Transverse colon (tissue), 4 donors: ENCODE measurements at regions not wholly inside any gene's neighbourhood (a gene's known extent, or its start where the extent isn't known, plus 50 kb on each side); places are given as distances from the start of the nearest gene placed in this dataset.

Experiments used
- DNase-seq: peaks from one replicate; pipeline ENCODE4 v3.0.0-alpha.2; 2019
- H3K27ac ChIP-seq, 4 donors: fragments of 200-600 bp; sonication (generic); 2 replicates each; pipeline ENCODE4 v1.5.1; 2016 to 2018; ENCODE audit warnings: inconsistent platforms in 4 of 4
- H3K27me3 ChIP-seq: fragments of 200-600 bp; sonication (generic); 2 replicates; pipeline ENCODE4 v1.5.1; 2017; ENCODE audit warnings: inconsistent platforms
- H3K36me3 ChIP-seq, 4 donors: fragments of 200-600 bp; sonication (generic); 2 replicates each; pipeline ENCODE4 v1.5.1; 2017 to 2019; ENCODE audit warnings: inconsistent platforms in 4 of 4
- H3K4me1 ChIP-seq, 4 donors: fragments of 200-600 bp; sonication (generic); 2 replicates each; pipeline ENCODE4 v1.5.1; 2017 to 2020; ENCODE audit warnings: inconsistent platforms in 4 of 4
- H3K4me3 ChIP-seq, 4 donors: fragments of 200-600 bp; sonication (generic); 1 replicate in 1 of 4; 2 replicates in 3 of 4; pipeline versions ENCODE4 v1.5.1 to v1.6.1; 2017 to 2019; ENCODE audit warnings: inconsistent platforms in 4 of 4
- H3K9me3 ChIP-seq, 2 donors: fragments of 200-600 bp; sonication (generic); 2 replicates each; pipeline ENCODE4 v1.5.1; 2017 to 2019; ENCODE audit warnings: inconsistent platforms in 2 of 2
- EP300 ChIP-seq: sonication (generic); formaldehyde crosslinking; IDR thresholded peaks from one replicate; pipeline ENCODE4 v1.6.1; 2017; ENCODE audit warnings: antibody characterized with exemption, low read depth
- POLR2A ChIP-seq: fragments of 450-650 bp; IDR thresholded peaks from one replicate; pipeline ENCODE4 v1.6.1; 2016; ENCODE audit warnings: antibody characterized with exemption, mild to moderate bottlenecking, moderate library complexity
- POLR2AphosphoS5 ChIP-seq, 3 donors: sonication (generic); formaldehyde crosslinking; IDR thresholded peaks; one replicate each; pipeline ENCODE4 v1.6.1; 2016; ENCODE audit warnings: antibody characterized with exemption in 3 of 3
- WGBS, 2 donors: methylation state at CpG; one replicate each; pipeline ENCODE4 v1.1.5; 2018; ENCODE audit warnings: low coverage in 1 of 2; 5-methylcytosine and 5-hydroxymethylcytosine counted together
- in situ Hi-C, 4 donors: fragments of 200-750 bp; cut with MboI; loops; one replicate each; pipeline versions ENCODE4 v1.15.0 to v1.15.1; 2017; ENCODE audit warnings: low sequenced_read_pairs in 3 of 4, low pct_ligation_motif_present in 1 of 4, low pct_unique_long_range_greater_than_20kb in 1 of 4
- intact Hi-C: fragments of 100-400 bp; cut with DNase I; formaldehyde crosslinking; loops from one replicate; pipeline ENCODE4 v1.15.1; 2023; ENCODE audit warnings: low total_unique reads
- TF ChIP-seq, protein P1 (sequence below), 5 experiments: fragments of 200-600 bp in 3 of 5; fragments of 450-650 bp in 2 of 5; sonication (generic) in 3 of 5; IDR thresholded peaks; 1 replicate in 2 of 5; 2 replicates in 3 of 5; pipeline ENCODE4 v1.5.1; 2016 to 2017; ENCODE audit warnings: antibody characterized with exemption in 5 of 5, inconsistent platforms in 3 of 5, mild to moderate bottlenecking in 2 of 5, moderate library complexity in 1 of 5

DNA sequence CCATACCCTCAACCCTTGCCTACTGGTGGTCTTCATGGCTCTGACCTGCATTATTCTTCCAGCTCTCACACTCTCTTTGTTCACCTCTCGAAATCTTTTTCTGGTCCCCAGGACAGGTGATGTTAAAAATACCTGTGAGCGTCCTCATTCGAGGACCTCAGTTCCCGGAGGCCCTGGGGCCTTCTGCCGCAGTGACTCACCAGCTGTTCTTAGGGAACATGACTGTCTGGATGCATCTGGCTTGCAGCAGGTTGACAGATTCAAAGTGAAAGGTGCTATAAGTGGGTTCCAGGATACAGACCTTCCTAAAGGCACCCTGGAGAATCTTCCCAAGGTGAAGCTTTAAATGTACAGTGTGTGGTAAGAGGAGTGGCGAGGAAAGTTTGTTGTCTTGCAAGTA lies 210.4 kb upstream of the KCNG1 start:
- H3K27ac ChIP-seq: no peak overlapping the region
- H3K4me1 ChIP-seq: no peaks in the 10 kb centered on the region
- 77 to 97% methylated on average over 5 to 6 of the region's 6 CpGs for WGBS, 2 donors
- H3K9me3 ChIP-seq: no peaks in the 10 kb centered on the region
- TF ChIP-seq, protein P1, sequence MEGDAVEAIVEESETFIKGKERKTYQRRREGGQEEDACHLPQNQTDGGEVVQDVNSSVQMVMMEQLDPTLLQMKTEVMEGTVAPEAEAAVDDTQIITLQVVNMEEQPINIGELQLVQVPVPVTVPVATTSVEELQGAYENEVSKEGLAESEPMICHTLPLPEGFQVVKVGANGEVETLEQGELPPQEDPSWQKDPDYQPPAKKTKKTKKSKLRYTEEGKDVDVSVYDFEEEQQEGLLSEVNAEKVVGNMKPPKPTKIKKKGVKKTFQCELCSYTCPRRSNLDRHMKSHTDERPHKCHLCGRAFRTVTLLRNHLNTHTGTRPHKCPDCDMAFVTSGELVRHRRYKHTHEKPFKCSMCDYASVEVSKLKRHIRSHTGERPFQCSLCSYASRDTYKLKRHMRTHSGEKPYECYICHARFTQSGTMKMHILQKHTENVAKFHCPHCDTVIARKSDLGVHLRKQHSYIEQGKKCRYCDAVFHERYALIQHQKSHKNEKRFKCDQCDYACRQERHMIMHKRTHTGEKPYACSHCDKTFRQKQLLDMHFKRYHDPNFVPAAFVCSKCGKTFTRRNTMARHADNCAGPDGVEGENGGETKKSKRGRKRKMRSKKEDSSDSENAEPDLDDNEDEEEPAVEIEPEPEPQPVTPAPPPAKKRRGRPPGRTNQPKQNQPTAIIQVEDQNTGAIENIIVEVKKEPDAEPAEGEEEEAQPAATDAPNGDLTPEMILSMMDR (IDR thresholded peaks at IDR 0.05): no peak
- TF ChIP-seq POLR2AphosphoS5 (IDR thresholded peaks at IDR 0.05): no peak
- TF ChIP-seq POLR2A: no peak
- TF ChIP-seq EP300: no peak
- H3K4me3 ChIP-seq: no peak overlapping the region
- peaks cover 36% of the 10 kb centered on the region for H3K27me3 ChIP-seq
- H3K36me3 ChIP-seq: no peaks in the 10 kb centered on the region
- DNase-seq: no peak
- intact Hi-C loops: no loop called here
- in situ Hi-C loops: no loop called here

DNA sequence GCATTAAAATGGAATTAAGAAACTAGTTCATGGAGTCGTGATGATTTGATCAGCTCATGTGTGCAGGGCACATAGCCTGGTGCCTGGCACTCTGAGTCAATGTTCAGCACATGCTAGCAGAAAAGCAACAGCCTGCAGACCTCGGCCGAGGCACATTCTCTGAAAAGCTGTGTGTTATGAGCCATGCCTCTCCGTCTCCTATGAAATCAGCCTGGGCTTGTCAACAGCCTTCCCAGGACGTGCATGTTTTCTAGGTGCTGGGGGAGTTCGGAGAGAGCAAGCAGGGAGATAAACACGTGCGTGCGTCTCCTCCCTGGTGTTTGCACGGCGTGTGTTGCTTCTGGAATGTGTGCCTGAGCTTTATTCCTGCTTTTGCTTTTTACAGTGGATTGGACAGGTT lies 207.8 kb upstream of the KCNG1 start:
- H3K9me3 ChIP-seq: no peaks in the 10 kb centered on the region
- no peaks in the 10 kb centered on the region for H3K36me3 ChIP-seq
- no peak for DNase-seq
- in situ Hi-C loops (no loop called here), intact Hi-C loops (no loop called here)
- H3K4me3 ChIP-seq: no peak overlapping the region
- H3K27ac ChIP-seq: no peak overlapping the region
- TF ChIP-seq POLR2AphosphoS5 (IDR thresholded peaks at IDR 0.05): no peak
- TF ChIP-seq EP300: no peak
- TF ChIP-seq, protein P1 (IDR thresholded peaks at IDR 0.05): no peak
- peaks cover 36% of the 10 kb centered on the region for H3K27me3 ChIP-seq
- 47 to 75% methylated on average over 2 to 11 of the region's 11 CpGs for whole genome bisulfite sequencing, 2 donors
- no peaks in the 10 kb centered on the region for H3K4me1 ChIP-seq

DNA sequence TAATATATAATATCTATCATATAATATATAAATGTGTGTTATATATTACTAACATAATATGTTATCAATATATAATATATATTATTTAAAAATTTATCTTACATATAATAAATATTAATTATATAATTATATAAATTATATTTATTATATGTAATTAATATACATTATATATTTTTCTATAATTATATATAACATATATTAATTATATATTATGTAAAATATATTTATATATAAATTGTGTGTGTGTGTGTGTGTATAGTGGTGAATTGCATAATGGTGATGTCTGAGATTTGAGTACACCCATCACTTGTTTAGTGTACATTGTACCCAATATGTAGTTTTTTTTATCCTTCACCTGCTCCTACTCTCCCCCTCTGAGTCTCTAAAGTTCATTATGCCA lies 205.9 kb upstream of the KCNG1 start:
- intact Hi-C loops: no loop called here
- in situ Hi-C loops: no loop called here
- H3K36me3 ChIP-seq: no peaks in the 10 kb centered on the region

DNA sequence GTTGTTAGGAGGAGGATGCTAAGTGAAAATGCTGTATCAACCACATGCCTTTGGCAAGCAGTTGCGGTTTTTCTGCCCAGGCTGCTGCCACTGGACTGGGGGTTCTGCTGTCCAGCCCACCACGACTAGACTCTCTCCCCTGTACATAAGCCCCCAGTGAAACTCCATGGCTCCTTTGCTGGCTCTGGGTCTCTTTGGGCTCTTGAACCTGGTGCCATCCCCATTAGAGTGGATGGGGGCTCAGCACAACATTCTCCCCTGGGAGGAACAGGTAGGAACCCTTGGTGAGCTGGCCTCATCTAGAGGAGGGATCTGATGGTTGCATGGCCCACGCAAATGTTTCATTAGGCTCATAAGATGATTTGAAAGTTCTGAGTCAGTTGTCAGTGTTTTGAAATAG lies 204.8 kb upstream of the KCNG1 start:
- 81 to 83% methylated on average over 1 to 3 of the region's 3 CpGs for WGBS, 2 donors
- TF ChIP-seq EP300 (no peak), POLR2AphosphoS5 (IDR thresholded peaks at IDR 0.05) (no peak), POLR2A (no peak)
- TF ChIP-seq, protein P1 (IDR thresholded peaks at IDR 0.05): no peak
- no peak for DNase-seq
- intact Hi-C loops: no loop called here
- Histone ChIP-seq H3K36me3 (no peaks in the 10 kb centered on the region), H3K27ac (no peak overlapping the region), H3K27me3 (peaks cover 33% of the 10 kb centered on the region), H3K9me3 (no peaks in the 10 kb centered on the region), H3K4me1 (no peaks in the 10 kb centered on the region), H3K4me3 (no peak overlapping the region)
- in situ Hi-C loops: no loop called here

More for the DNA sequence above, 205.9 kb upstream of the KCNG1 start:
- Histone ChIP-seq H3K4me1 (no peaks in the 10 kb centered on the region), H3K9me3 (no peaks in the 10 kb centered on the region), H3K27ac (no peak overlapping the region), H3K27me3 (peaks cover 35% of the 10 kb centered on the region), H3K4me3 (no peak overlapping the region)
- TF ChIP-seq EP300 (no peak), POLR2A (no peak)
- no peak for DNase-seq

DNA sequence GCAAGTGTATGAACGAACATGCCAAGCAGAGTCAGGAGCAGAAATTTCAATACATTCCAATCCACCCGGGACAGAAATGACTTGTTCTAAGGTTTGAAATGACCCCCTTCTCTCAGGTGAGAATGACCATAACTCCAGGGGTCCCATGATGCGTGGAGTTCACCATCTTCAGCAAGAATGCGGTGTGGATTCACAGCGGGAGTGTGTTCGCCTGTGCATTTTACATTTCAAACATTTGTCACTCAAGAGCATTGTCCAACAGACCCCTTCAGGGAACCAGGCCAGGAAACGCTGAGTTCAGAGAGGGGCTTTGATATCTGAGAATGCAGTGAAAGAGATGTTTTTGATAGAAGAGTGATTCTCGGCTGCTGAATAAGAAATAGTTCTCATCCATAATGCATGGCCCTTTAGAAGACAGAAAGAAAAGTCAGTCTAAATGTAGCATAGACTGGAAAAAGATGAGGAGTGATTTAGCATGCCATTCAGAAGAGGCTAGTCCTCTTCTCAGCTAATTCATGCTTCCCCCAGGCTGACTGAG lies 200.3 kb upstream of the KCNG1 start:
- Histone ChIP-seq H3K4me3 (no peak overlapping the region), H3K36me3 (no peaks in the 10 kb centered on the region), H3K27me3 (peaks cover 39% of the 10 kb centered on the region), H3K9me3 (no peaks in the 10 kb centered on the region), H3K4me1 (peaks cover 0 to 4% (median 0%) of the 10 kb centered on the region in 4 donors), H3K27ac (no peak overlapping the region)
- intact Hi-C loops: no loop called here
- no peak for DNase-seq
- 62 to 69% methylated on average over 8 of the region's 8 CpGs for WGBS, 2 donors
- TF ChIP-seq, protein P1 (IDR thresholded peaks at IDR 0.05): no peak
- TF ChIP-seq POLR2AphosphoS5 (IDR thresholded peaks at IDR 0.05) (no peak), POLR2A (no peak), EP300 (no peak)
- in situ Hi-C loops: no loop called here
